HG03565 (cell line): ENCODE measurements at regions not wholly inside any gene's neighbourhood (a gene's known extent, or its start where the extent isn't known, plus 50 kb on each side); places are given as distances from the start of the nearest gene placed in this dataset.

Experiments used
- ATAC-seq: cut with Tn5 transposase; IDR thresholded peaks from one replicate; pipeline ENCODE4 v1.9.1; 2021; ENCODE audit warnings: mild to moderate bottlenecking, moderate library complexity; ENCODE audit not compliant: unreplicated experiment

GRCh38 chrX:76228499-76228898 lies 55.6 kb downstream of the PBDC1 start:
- no peak for ATAC-seq

- no peak for ATAC-seq
Measured at GRCh38 chrX:76248901-76249300, 76.0 kb downstream of the PBDC1 start.

- peak; percentile 90 for ATAC-seq
Measured at GRCh38 chrX:76253432-76253831, 80.6 kb downstream of the PBDC1 start.

GRCh38 chrX:76279007-76279406 lies 106.1 kb downstream of the PBDC1 start:
- no peak for ATAC-seq
